H1 (cell line): ENCODE measurements at regions not wholly inside any gene's neighbourhood (a gene's known extent, or its start where the extent isn't known, plus 50 kb on each side); places are given as distances from the start of the nearest gene placed in this dataset.
"Not testable (repeated sequence)": the region's sequence is repeated elsewhere in the genome, so short reads cannot be mapped to it uniquely, and the experiment has no call there.

Source experiments
- CREB1 ChIP-seq: IDR thresholded peaks from 2 replicates; pipeline ENCODE4 v1.6.1; 2012; ENCODE audit warnings: inconsistent platforms
- CTCF ChIP-seq, 3 experiments: IDR thresholded peaks; 1 replicate in 2 of 3; 2 replicates in 1 of 3; pipeline versions ENCODE4 v1.5.1 to v1.6.1; 2011; ENCODE audit warnings: low read length in 3 of 3, mild to moderate bottlenecking in 3 of 3, inconsistent platforms in 2 of 3, low read depth in 1 of 3, moderate library complexity in 1 of 3; ENCODE audit not compliant: insufficient read depth in 1 of 3; ENCODE audit errors: control extremely low read depth in 1 of 3
- EP300 ChIP-seq, 2 experiments: IDR thresholded peaks; 1 replicate in 1 of 2; 2 replicates in 1 of 2; pipeline ENCODE4 v1.6.1; 2011 to 2012; ENCODE audit warnings: low read depth in 2 of 2, low read length in 2 of 2, mild to moderate bottlenecking in 2 of 2, borderline replicate concordance in 1 of 2, inconsistent platforms in 1 of 2, moderate library complexity in 1 of 2
- EZH2 ChIP-seq: fragments of 200-600 bp; sonication (generic); IDR thresholded peaks from 2 replicates; pipeline ENCODE4 v1.7.1; 2012; ENCODE audit warnings: low read depth, mild to moderate bottlenecking, moderate library complexity, low read length, inconsistent platforms; ENCODE audit not compliant: severe bottlenecking
- FOSL1 ChIP-seq: IDR thresholded peaks from 2 replicates; pipeline ENCODE4 v1.6.1; 2011; ENCODE audit warnings: mild to moderate bottlenecking, low read depth, low read length, moderate library complexity; ENCODE audit not compliant: insufficient read depth
- JUND ChIP-seq: IDR thresholded peaks from 2 replicates; pipeline ENCODE4 v1.6.1; 2011; ENCODE audit warnings: mild to moderate bottlenecking, improper control_type of control experiment, low read length
- KDM1A ChIP-seq: fragments of 200-600, 300-600 bp; sonication (generic); IDR thresholded peaks from 2 replicates; pipeline ENCODE4 v1.7.1; 2016; ENCODE audit warnings: mild to moderate bottlenecking, low read length, borderline replicate concordance
- NRF1 ChIP-seq: IDR thresholded peaks from 2 replicates; pipeline ENCODE4 v1.6.1; 2011; ENCODE audit warnings: mild to moderate bottlenecking, low read depth, low read length, improper control_type of control experiment
- POLR2A ChIP-seq, 2 experiments: IDR thresholded peaks; 1 replicate in 1 of 2; 2 replicates in 1 of 2; pipeline ENCODE4 v1.6.1; 2011; ENCODE audit warnings: low read depth in 2 of 2, low read length in 2 of 2, mild to moderate bottlenecking in 2 of 2; ENCODE audit errors: control extremely low read depth in 1 of 2
- SP1 ChIP-seq: IDR thresholded peaks from 2 replicates; pipeline ENCODE4 v1.6.1; 2011; ENCODE audit warnings: low read depth, low read length
- TAF1 ChIP-seq: IDR thresholded peaks from 2 replicates; pipeline ENCODE4 v1.6.1; 2011; ENCODE audit warnings: mild to moderate bottlenecking, low read depth, low read length
- TF ChIP-seq, protein P1 (sequence below): IDR thresholded peaks from 2 replicates; pipeline ENCODE4 v1.6.1; 2012; ENCODE audit warnings: inconsistent platforms

GRCh38 chr16:87155315-87155714, 161.9 kb downstream of the C16orf95 start:
- TF ChIP-seq JUND; SP1; POLR2A (IDR thresholded peaks at IDR 0.05; ENCODE audit: control extremely low read depth in 1 of 2, low read depth in 2 of 2, low read length in 2 of 2); CTCF (IDR thresholded peaks at IDR 0.05; ENCODE audit: control extremely low read depth in 1 of 3, insufficient read depth in 1 of 3, low read depth in 1 of 3, low read length in 3 of 3); EZH2; CREB1; EP300 (IDR thresholded peaks at IDR 0.05; ENCODE audit: borderline replicate concordance in 1 of 2, low read depth in 2 of 2, low read length in 2 of 2); TAF1; NRF1; KDM1A; FOSL1: not testable (repeated sequence)
- TF ChIP-seq, protein P1, sequence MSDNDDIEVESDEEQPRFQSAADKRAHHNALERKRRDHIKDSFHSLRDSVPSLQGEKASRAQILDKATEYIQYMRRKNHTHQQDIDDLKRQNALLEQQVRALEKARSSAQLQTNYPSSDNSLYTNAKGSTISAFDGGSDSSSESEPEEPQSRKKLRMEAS = not testable (repeated sequence)
